ES-I3 (cell line): ENCODE measurements at regions not wholly inside any gene's neighbourhood (a gene's known extent, or its start where the extent isn't known, plus 50 kb on each side); places are given as distances from the start of the nearest gene placed in this dataset.

ENCODE experiments used
- H3K36me3 ChIP-seq: 2 replicates; pipeline ENCODE4 v1.6.1; 2013; ENCODE audit warnings: mild to moderate bottlenecking, low read length, control low read depth, moderate library complexity; ENCODE audit not compliant: insufficient read depth
- H3K4me1 ChIP-seq: 2 replicates; pipeline ENCODE4 v1.6.1; 2013; ENCODE audit warnings: mild to moderate bottlenecking, control low read depth, low read length; ENCODE audit not compliant: insufficient read depth
- H3K9ac ChIP-seq: 2 replicates; pipeline ENCODE4 v1.6.1; 2013; ENCODE audit warnings: low read depth, mild to moderate bottlenecking, low read length, moderate library complexity
- H3K9me3 ChIP-seq: 2 replicates; pipeline ENCODE4 v1.6.1; 2013; ENCODE audit warnings: mild to moderate bottlenecking, low read length, moderate library complexity; ENCODE audit not compliant: control insufficient read depth, insufficient read depth

GRCh38 chr13:57018915-57019314 lies 121.8 kb upstream of the PRR20A start:
- H3K9me3 ChIP-seq = no peaks in the 10 kb centered on the region
- no peak overlapping the region for H3K9ac ChIP-seq
- no peaks in the 10 kb centered on the region for H3K4me1 ChIP-seq
- H3K36me3 ChIP-seq = no peaks in the 10 kb centered on the region

- Histone ChIP-seq H3K9me3 (no peaks in the 10 kb centered on the region), H3K36me3 (no peaks in the 10 kb centered on the region), H3K4me1 (no peaks in the 10 kb centered on the region), H3K9ac (no peak overlapping the region)
Observed at GRCh38 chr13:57030671-57031070, 110.0 kb upstream of the PRR20A start.

GRCh38 chr13:57036290-57036689 lies 104.4 kb upstream of the PRR20A start:
- H3K4me1 ChIP-seq = no peaks in the 10 kb centered on the region
- H3K9ac ChIP-seq = no peak overlapping the region
- no peaks in the 10 kb centered on the region for H3K36me3 ChIP-seq
- no peaks in the 10 kb centered on the region for H3K9me3 ChIP-seq

GRCh38 chr13:57044910-57045309 lies 95.8 kb upstream of the PRR20A start:
- no peaks in the 10 kb centered on the region for H3K4me1 ChIP-seq
- H3K9ac ChIP-seq = no peak overlapping the region
- H3K9me3 ChIP-seq = no peaks in the 10 kb centered on the region; the same call in 1 of the 2 replicates
- H3K36me3 ChIP-seq = no peaks in the 10 kb centered on the region

GRCh38 chr13:57045826-57046546 lies 94.7 kb upstream of the PRR20A start:
- H3K9ac ChIP-seq = no peak overlapping the region
- no peaks in the 10 kb centered on the region for H3K4me1 ChIP-seq
- no peaks in the 10 kb centered on the region for H3K36me3 ChIP-seq
- H3K9me3 ChIP-seq = peaks cover 3% of the 10 kb centered on the region; the same call in 1 of the 2 replicates

- Histone ChIP-seq H3K9me3 (no peaks in the 10 kb centered on the region), H3K9ac (no peak overlapping the region), H3K36me3 (no peaks in the 10 kb centered on the region), H3K4me1 (no peaks in the 10 kb centered on the region)
Observed at GRCh38 chr13:57056601-57057180, 84.0 kb upstream of the PRR20A start.

GRCh38 chr13:57063007-57063406 lies 77.7 kb upstream of the PRR20A start:
- H3K4me1 ChIP-seq = no peaks in the 10 kb centered on the region
- no peaks in the 10 kb centered on the region for H3K9me3 ChIP-seq
- no peaks in the 10 kb centered on the region for H3K36me3 ChIP-seq
- no peak overlapping the region for H3K9ac ChIP-seq

- Histone ChIP-seq H3K36me3 (no peaks in the 10 kb centered on the region), H3K4me1 (no peaks in the 10 kb centered on the region), H3K9ac (no peak overlapping the region), H3K9me3 (no peaks in the 10 kb centered on the region)
Observed at GRCh38 chr13:57073983-57074382, 66.7 kb upstream of the PRR20A start.

GRCh38 chr13:57075588-57075987 lies 65.1 kb upstream of the PRR20A start:
- H3K4me1 ChIP-seq = no peaks in the 10 kb centered on the region

GRCh38 chr13:57087006-57087405 lies 53.7 kb upstream of the PRR20A start:
- H3K9me3 ChIP-seq = no peaks in the 10 kb centered on the region
- H3K9ac ChIP-seq = no peak overlapping the region
- H3K4me1 ChIP-seq = no peaks in the 10 kb centered on the region
- no peaks in the 10 kb centered on the region for H3K36me3 ChIP-seq

More at GRCh38 chr13:57075588-57075987, 65.1 kb upstream of the PRR20A start:
- no peaks in the 10 kb centered on the region for H3K36me3 ChIP-seq
- H3K9ac ChIP-seq = no peak overlapping the region
- no peaks in the 10 kb centered on the region for H3K9me3 ChIP-seq
